ENCODE measurements at regions not wholly inside any gene's neighbourhood (a gene's known extent, or its start where the extent isn't known, plus 50 kb on each side); places are given as distances from the start of the nearest gene placed in this dataset.
A peak's percentile ranks its signal among the peaks of the same experiment; 100 is the strongest.

DNA sequence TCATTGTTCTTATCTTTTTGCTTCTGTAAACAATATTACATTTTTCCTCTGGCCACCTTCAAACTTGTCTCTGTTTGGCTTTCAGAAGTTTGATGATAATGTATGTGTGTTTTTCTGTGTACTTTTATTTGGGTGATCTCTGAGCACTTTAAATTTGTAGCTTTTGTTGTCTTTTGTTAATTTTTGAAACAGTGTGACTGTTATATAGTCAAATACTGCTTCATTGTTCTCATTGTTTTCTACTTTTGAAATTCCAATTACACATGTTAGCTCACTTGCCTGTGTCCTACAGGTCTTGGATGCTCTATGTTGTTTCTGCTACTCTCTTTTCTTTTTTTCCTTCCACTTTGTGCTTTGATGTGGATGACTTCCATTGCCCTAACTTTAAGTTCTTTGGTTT lies 460.1 kb upstream of the KHDRBS2 start:
- intact Hi-C loops (cut with DNase I) = no loop called here
- Histone ChIP-seq H3K27ac (no peak overlapping the region), H3K27me3 (no peaks in the 10 kb centered on the region), H3K36me3 (no peaks in the 10 kb centered on the region), H3K9me3 (no peaks in the 10 kb centered on the region), H3K4me1 (no peaks in the 10 kb centered on the region), H3K4me3 (no peak overlapping the region)
- TF ChIP-seq CTCF (IDR thresholded peaks at IDR 0.05) = no peak
- ATAC-seq (no peak), DNase-seq (no peak)

DNA sequence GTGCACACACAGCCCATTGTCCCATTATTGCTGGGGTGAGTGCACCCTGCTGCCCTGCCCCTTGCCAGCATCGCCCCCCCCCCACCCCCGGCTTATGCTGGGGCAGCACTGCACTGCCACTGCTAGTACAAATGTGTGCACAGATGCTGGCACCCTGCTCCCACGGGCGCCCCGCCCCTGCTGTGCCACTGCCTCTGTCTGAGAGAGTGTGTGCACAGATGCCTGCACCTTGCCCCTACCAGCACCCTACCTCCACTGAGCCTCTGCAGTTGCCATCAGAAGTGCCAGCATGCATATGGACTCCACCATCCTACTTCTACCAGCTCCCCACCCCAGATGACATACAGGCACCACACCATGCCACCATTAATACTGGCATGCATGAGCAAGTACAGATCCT lies 454.6 kb upstream of the KHDRBS2 start:
- DNase-seq (peak in 1 of 4 donors; percentile 61), ATAC-seq (no peak)
- Histone ChIP-seq H3K27me3 (no peaks in the 10 kb centered on the region), H3K9me3 (peaks cover 0 to 13% of the 10 kb centered on the region in 2 donors), H3K36me3 (no peaks in the 10 kb centered on the region), H3K4me1 (no peaks in the 10 kb centered on the region), H3K4me3 (no peak overlapping the region), H3K27ac (no peak overlapping the region)
- intact Hi-C loops (cut with DNase I) = no loop called here
- no peak for TF ChIP-seq CTCF (IDR thresholded peaks at IDR 0.05)

DNA sequence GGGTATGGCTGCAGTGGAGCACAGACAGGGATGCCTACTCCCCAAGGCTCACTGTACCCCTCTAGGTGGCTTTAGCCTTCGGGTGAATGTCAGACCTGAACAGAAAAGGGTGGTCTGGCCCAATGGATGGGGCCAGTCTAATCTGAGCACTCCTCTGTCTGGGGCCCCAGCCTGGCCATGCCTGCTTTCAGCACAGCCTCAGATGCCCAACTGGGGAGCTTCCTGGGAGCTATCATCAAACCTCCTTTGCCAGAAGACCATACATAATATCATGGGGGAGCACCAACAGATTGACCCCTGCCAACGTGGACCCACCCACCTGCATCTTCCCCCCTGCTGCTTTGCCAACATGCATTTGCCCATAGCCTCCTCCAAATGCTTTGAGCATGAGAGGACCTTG lies 454.1 kb upstream of the KHDRBS2 start:
- TF ChIP-seq CTCF (IDR thresholded peaks at IDR 0.05) = no peak
- Histone ChIP-seq H3K36me3 (no peaks in the 10 kb centered on the region), H3K4me3 (no peak overlapping the region), H3K27ac (no peak overlapping the region), H3K27me3 (no peaks in the 10 kb centered on the region), H3K4me1 (no peaks in the 10 kb centered on the region), H3K9me3 (peaks cover 0 to 13% of the 10 kb centered on the region in 2 donors)
- no peak for DNase-seq
- intact Hi-C loops (cut with DNase I) = no loop called here
- ATAC-seq = no peak

DNA sequence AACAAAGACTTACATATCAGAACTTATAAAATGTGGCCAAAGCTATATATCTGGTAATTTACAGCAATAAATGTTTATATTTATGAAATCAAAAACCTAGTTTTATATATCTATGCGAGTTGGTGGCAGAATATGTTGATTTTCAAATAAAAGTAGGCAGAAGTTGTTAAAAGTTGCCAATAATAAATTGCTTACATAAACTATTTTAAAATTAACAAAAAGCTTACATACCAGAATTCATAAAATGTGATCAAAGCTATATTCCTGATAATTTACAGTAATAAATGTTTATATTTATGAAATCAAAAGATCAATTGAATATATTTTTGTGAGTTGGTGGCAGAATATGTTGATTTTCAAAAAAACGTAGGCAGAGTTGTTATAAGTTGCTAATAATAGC lies 451.8 kb upstream of the KHDRBS2 start:
- no peak for TF ChIP-seq CTCF (IDR thresholded peaks at IDR 0.05)
- no peak overlapping the region for H3K4me3 ChIP-seq
- DNase-seq = no peak
- no peak for ATAC-seq
- no peaks in the 10 kb centered on the region for H3K27me3 ChIP-seq
- no peak overlapping the region for H3K27ac ChIP-seq
- H3K9me3 ChIP-seq = peaks cover 0 to 13% of the 10 kb centered on the region in 2 donors
- H3K36me3 ChIP-seq = no peaks in the 10 kb centered on the region
- H3K4me1 ChIP-seq = no peaks in the 10 kb centered on the region
- intact Hi-C loops (cut with DNase I) = loop anchor here in 1 of 2 donors (10.0 kb wide), 1 partner anchor 1043 kb away; no protein-coding TSS in a partner anchor

DNA sequence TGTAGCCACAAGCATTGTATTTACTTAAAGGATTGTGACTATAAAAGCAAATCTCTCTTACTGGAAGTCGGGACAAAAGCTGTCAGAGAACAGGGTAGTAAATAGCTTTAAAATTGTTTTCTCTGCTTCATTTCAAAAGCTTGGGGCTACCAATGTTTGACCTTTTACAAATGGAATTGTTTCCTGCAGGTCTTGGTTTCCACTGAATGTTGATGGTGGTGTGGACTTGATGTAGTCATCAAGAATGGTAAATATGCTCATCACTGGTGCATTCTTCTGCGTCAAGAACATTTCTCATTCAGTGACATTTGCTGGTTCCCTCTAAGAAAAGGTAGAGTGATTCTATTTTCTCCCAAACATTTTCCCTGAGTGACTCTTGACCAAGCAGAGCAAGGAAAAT lies 435.4 kb upstream of the KHDRBS2 start:
- no peak for ATAC-seq
- DNase-seq = no peak
- intact Hi-C loops (cut with DNase I) = no loop called here
- Histone ChIP-seq H3K27me3 (no peaks in the 10 kb centered on the region), H3K4me3 (no peak overlapping the region), H3K27ac (no peak overlapping the region), H3K9me3 (peaks cover 0 to 5% of the 10 kb centered on the region in 2 donors), H3K4me1 (no peaks in the 10 kb centered on the region), H3K36me3 (no peaks in the 10 kb centered on the region)
- TF ChIP-seq CTCF (IDR thresholded peaks at IDR 0.05) = no peak

Data from left lung (tissue), 4 donors.